ENCODE measurements at regions not wholly inside any gene's neighbourhood (a gene's known extent, or its start where the extent isn't known, plus 50 kb on each side); places are given as distances from the start of the nearest gene placed in this dataset.

DNA sequence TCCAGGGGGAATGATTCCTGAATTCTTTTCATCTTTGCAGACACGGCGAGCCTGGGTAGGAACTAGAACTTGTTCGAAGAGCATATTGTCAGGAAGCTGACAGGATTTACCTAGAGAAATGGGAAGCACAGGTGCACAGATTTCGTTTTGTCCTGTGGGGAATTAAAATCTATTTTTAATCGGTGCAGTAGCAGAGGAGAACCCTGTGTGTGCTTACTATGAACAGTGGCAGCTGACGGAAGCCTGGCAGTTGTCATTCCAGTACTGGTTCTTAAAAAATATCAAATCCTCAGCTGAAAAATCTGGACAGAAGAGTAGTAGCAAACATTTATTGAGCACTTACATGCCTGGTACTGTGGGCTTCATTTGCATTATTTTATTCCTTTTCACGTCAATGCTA is 609.0 kb downstream of the QKI start:
- TF ChIP-seq RAD21 (IDR thresholded peaks at IDR 0.05; ENCODE audit: low read depth) (no peak), CEBPB (IDR thresholded peaks at IDR 0.05) (no peak), YY1 (IDR thresholded peaks at IDR 0.05; ENCODE audit: low read depth) (no peak), TAF1 (IDR thresholded peaks at IDR 0.05; ENCODE audit: low read depth) (no peak), FOXM1 (IDR thresholded peaks at IDR 0.05; ENCODE audit: borderline replicate concordance, low read depth) (no peak)
- TF ChIP-seq, protein P1, sequence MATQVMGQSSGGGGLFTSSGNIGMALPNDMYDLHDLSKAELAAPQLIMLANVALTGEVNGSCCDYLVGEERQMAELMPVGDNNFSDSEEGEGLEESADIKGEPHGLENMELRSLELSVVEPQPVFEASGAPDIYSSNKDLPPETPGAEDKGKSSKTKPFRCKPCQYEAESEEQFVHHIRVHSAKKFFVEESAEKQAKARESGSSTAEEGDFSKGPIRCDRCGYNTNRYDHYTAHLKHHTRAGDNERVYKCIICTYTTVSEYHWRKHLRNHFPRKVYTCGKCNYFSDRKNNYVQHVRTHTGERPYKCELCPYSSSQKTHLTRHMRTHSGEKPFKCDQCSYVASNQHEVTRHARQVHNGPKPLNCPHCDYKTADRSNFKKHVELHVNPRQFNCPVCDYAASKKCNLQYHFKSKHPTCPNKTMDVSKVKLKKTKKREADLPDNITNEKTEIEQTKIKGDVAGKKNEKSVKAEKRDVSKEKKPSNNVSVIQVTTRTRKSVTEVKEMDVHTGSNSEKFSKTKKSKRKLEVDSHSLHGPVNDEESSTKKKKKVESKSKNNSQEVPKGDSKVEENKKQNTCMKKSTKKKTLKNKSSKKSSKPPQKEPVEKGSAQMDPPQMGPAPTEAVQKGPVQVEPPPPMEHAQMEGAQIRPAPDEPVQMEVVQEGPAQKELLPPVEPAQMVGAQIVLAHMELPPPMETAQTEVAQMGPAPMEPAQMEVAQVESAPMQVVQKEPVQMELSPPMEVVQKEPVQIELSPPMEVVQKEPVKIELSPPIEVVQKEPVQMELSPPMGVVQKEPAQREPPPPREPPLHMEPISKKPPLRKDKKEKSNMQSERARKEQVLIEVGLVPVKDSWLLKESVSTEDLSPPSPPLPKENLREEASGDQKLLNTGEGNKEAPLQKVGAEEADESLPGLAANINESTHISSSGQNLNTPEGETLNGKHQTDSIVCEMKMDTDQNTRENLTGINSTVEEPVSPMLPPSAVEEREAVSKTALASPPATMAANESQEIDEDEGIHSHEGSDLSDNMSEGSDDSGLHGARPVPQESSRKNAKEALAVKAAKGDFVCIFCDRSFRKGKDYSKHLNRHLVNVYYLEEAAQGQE (IDR thresholded peaks at IDR 0.05; ENCODE audit: low read depth), result no peak
- TF ChIP-seq, protein P2, sequence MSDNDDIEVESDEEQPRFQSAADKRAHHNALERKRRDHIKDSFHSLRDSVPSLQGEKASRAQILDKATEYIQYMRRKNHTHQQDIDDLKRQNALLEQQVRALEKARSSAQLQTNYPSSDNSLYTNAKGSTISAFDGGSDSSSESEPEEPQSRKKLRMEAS (IDR thresholded peaks at IDR 0.05), result no peak
- TF ChIP-seq, protein P3, sequence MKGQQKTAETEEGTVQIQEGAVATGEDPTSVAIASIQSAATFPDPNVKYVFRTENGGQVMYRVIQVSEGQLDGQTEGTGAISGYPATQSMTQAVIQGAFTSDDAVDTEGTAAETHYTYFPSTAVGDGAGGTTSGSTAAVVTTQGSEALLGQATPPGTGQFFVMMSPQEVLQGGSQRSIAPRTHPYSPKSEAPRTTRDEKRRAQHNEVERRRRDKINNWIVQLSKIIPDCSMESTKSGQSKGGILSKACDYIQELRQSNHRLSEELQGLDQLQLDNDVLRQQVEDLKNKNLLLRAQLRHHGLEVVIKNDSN (IDR thresholded peaks at IDR 0.05), result no peak
